ENCODE measurements at regions not wholly inside any gene's neighbourhood (a gene's known extent, or its start where the extent isn't known, plus 50 kb on each side); places are given as distances from the start of the nearest gene placed in this dataset.
A peak's percentile ranks its signal among the peaks of the same experiment; 100 is the strongest.

DNA sequence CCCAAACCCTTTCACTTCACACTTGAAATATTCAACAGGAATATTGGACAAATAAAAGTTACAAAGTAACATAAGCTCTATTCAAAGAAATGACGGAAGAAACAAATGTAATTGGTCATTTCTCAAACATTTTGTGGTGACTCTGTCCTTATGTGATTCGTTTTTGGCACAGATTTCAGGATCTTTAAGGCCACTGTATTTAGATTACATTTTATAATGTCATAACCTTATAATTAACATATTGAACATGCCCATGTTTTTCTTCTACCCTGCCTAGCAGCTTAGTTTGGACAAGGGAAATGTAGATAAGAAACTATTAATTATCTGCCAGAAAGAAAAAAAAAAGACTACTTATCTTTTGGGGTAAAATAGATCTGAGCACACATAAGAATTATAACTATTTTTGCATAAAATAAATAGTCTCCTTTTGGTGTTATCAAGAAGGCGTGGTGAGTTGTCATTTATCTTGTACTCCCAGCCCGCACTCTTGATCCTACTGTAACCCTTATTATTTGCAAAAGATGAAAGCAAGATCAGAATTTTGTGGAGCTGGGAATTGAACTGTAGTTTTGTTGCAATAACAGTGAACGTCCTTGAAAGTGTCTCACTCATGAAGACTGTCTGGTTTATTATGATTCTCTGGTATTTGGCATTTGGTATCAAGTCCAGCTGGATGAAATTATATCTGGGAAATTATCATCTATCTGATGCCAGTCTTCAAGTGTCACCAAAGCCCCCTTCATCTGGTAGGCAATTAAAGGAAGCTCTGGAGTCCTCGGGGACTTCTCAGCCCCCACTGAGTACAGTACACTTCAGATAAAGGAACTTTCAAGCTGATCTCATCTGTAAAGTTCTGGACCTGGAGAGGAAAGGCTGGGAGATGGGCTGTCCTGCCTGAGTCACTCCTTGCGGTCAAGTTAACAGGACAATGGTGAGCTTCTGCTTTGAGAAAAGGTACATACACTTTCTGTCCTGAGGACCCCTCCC, 175.7 kb upstream of the INHBA start:
- peak; percentile 69 for DNase-seq (ENCODE audit: low read depth)

DNA sequence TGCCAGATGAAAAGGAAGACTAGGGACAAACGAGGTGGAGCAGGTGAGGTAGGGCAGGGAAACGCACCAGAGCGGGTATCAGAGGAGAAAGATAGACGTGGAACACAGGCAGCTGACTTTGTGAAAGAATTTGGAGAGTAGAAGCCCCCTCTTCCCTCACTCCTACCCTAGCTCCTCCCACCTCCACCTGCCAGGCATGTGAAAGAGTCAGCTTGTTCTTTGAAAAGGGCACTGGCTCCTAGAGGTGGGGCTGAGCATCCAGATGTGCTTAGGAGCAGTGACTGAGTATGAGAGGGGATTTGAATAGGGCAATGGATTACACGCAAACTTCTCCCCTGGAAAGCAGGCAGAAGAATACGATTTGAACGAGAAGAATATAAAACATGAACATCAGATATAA, 174.2 kb upstream of the INHBA start:
- no peak for DNase-seq (ENCODE audit: low read depth)

DNA sequence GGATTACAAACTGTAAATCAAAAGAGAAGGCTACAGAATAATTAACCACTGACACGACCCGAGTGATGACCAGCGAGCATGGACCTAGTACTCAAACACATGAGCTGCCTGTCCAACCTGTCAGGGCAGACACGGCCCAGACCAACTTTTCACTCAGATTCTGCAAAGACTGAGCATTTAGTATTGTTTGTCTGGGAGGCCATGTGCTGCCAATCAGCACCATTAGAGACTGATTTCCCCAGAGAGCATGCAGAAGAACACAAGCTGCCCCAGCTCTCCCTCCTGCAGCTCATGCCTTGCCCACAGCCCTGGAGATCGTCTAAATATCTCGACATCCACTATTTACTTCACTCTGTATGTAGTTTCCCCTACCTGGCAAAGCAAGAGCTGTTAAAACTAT, 172.6 kb upstream of the INHBA start:
- DNase-seq (ENCODE audit: low read depth): no peak

DNA sequence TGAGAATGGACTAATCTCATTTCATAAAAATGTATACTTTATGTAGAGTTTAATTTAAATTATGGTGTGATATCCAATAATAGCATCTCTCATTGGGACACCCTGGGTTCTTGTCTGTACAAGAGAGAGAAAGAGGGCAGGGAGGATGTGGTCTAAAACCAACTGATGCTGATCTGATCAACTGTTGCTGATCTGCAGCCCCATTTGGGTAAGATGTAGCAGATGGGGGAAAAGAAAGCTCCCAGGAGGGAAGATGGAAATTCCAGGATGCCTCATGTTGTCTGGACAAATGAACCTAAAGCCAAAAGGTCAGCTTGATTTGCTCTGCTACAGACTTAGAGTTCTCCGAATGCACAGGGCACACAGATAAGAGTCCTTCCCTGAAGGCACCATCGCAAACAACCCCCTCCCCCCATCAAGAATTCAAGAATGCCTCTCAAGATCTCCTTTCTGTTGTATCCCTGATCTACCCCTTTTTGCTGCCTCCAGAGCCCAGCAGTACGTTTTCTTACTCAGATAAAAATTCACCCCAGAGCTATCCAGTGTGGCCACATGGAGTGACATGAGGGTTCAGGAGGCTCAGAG, 171.4 kb upstream of the INHBA start:
- no peak for DNase-seq (ENCODE audit: low read depth)

DNA sequence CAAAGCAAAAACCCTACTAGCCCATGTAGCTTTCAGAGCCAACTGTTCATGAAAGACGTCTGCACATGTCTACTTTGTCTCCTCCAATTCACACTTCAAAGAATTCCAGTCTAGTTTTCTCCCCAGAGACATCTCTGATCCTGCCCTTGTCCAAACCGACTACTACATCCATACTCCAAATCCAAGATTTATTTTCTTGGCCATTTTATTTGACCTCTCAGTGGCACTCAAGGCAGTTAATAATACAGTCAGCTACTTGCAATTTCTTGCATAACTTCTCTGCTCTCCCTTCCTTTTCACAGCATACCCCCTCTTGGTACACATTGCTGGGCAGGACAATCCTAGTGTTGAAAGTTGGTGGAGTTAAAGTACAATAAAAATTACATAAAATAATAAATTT, 170.9 kb upstream of the INHBA start:
- no peak for DNase-seq (ENCODE audit: low read depth)

DNA sequence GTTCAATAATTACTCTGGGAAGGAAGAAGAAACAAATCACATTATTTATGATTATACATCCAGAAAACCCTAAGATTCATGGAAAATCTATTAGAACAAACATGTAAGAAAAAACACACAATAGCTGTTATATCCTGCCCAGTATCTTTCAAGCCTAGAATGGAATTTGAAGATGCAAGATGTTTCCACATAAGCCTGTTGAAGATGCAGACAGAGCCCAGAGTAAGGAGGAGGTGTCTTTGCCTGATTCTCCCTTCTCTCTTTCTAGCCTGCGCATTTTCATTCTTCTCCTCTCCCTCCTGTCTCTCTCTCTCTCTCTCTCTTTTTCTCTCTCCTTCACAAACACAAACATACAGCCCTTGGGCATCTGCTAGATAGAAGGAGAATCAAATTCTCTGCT, 170.1 kb upstream of the INHBA start:
- DNase-seq (ENCODE audit: low read depth): no peak

DNA sequence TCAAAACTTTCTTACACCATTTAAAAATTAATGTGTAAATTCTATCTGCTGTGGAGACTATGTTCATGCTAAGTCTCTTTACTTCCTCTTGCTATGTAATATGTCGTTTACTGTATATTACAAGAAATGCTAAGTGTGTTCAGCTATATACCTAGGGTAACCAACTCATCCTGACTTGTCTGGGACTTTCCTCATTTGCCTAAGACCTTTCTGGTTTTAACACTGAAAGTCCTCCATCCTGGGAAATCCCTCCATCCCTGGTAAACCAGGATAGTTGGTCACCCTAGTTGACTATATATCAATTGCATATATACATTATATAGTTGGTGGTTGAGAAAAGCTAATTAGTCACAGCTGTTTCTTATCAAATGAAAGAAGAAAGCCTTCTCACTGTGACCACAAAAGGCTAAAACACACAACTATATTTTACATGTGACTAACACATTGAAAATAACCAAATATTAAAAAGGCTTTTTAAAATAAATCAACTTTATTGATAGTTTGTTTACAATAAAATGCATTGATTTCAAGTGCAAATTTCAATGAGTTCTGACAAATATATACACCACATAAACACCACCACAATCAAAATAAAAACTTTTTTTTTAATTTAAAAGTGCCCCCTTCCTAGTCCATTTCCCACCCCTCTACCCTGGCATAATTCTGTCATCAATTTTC, 167.7 kb upstream of the INHBA start:
- peak; percentile 60 for DNase-seq (ENCODE audit: low read depth)

DNA sequence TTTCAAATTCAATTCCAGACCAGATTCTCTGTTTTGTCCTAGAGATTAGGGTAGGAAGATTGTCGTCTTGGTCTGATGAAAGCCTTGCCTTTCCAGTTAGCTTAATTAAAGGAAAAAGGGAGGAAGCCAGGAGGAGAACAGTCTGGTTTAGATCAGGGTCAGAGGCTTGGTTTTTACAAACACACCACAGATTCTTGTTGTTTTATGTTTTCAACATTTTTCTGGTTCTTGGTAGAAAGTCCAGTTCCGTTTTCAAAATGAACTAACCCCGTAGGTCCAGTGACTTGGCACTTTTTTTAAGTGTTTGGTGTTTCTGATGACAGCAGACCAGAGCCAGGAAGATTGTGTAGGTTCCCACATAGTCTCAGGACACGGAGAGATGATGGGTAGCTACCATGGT, 167.1 kb upstream of the INHBA start:
- DNase-seq (ENCODE audit: low read depth): no peak

DNA sequence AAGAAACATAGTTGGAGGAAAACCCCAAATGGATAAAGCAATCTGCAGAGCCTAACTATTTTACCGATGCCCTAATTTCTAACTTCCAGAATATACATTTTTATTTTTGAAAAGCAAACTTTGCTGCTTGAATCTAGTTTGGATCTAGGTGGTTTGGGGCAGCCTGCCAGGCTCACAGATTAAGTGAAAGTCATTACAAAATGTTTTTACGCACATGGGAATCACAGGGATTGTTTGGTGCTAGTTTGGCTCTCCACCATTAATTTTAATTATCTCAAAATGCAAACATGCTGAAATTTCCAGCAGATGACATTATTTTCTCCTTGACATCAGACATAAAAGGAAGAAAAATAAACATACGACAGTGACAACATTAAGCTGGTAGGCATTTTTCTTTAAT, 166.7 kb upstream of the INHBA start:
- no peak for DNase-seq (ENCODE audit: low read depth)

DNA sequence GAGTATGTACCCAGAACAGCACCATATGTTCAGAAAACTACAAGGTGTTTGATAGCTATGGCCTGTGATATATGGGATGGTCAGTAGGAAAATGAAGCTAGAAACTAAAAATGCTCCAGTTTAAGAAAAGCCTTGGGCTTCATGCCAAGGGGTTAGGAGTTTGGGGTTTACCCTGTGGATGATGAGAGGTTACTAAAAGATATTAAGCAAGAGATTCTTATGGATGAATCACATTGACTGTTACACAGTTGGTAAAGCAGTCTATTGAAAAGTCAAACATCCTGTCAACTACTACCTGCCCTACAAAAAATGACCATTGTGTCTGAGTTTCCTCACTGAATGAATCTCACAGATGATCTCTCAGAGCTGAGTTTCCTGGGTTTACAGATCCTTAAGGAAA, 166.2 kb upstream of the INHBA start:
- no peak for DNase-seq (ENCODE audit: low read depth)

DNA sequence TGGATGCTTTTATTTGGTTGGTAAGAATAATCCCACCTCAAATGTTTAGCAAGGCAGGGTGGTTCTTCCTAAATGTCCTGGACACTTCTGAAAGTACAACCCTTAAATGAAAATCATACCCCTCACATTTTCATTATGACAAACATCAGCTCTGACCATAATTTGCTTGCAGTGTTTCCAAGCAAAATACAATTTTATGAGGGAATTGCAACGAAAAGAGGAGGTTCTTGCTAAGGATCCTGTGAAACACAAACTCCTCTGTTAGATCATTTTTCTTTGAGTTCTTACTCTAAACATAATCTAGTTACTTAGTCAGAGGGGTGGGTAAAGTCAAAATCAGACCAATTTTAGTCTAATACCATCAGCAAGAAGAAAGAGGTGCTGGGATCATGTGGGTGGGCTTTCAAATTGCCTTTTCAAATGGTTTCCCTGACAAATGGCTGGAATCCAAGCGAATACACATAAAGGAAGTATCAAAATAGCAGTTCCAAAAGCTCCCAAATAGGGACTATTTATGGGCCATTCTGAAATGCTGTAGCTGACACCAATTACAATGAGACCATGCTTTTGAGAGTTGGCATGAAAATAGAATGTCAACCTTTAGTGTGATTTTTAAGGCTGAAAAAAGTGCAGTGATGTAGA, 164.9 kb upstream of the INHBA start:
- DNase-seq (ENCODE audit: low read depth): no peak

DNA sequence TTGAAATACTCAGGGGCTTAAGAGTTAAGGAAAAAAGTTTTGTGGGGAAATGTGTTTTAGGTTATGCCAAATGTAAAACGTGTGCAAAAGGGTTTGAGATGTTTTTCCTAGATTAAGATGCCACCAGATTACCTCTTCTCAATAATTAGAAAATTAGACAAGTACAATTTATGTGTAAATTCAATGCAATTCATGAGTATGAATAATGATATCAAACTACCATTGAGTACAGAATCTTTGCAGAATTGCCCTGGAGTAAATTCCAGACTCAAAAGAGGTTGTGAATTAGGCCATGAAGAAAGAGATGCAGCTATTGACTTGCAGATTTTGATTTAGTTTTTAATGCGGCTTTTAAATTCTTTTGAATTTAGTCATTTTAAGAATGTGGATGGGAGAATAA, 159.4 kb upstream of the INHBA start:
- DNase-seq (ENCODE audit: low read depth): no peak

DNA sequence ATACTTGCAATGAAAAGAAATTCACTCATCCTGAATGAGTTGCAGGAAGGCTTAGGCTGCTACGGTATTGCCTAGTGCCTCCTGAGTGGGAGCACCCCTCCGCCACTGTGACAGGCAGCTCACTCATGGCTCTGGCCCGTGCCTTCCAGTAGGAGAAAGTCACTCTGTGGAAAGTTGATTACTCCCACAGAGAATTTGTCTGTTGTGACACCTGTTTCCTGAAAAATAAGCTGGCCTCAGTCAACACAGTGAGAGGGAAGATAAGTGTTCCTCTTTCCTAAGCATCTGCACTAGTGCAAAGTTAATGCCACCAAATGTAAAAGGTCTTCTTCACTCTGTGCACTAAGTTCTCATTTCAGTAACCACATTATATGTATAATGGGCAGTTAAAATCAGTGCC, 158.8 kb upstream of the INHBA start:
- DNase-seq (ENCODE audit: low read depth): no peak

DNA sequence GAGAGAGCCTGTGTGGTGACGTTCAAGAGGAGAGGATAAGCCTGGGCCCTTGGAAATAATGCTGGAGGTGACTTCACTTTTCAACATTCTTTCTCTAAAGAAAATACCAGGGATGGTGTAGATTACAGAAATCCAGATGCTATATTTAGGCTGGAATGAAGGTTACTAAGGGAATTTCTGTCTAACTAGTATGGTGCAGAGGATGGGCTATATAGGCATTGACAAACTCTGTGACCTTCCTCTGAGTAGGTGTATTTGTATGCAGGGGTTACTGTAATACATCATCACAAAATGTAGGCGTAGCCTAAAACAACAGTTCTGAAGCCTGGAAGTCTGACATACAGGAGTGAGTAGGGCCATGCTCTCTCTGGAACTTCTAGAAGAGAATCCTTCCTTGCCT, 155.3 kb upstream of the INHBA start:
- no peak for DNase-seq (ENCODE audit: low read depth)

DNA sequence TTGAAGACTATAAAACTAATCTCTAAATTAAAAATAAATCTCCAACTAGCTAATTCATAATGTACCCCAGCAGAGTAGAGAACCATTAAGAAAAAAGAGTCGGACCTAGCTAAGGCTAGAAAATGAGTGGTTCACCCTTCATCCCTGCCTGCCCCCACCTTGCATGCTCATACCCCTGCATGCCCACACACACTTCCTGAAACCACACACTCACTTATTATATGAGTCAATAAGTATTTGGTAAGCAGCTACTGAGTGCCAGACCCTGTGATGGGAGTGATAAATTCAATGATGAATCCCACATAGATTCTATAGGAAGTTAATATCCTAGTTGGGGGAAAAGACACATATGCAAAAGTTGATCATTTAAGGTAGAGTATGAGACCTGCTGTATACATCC, 152.9 kb upstream of the INHBA start:
- DNase-seq (ENCODE audit: low read depth): peak; percentile 66

DNA sequence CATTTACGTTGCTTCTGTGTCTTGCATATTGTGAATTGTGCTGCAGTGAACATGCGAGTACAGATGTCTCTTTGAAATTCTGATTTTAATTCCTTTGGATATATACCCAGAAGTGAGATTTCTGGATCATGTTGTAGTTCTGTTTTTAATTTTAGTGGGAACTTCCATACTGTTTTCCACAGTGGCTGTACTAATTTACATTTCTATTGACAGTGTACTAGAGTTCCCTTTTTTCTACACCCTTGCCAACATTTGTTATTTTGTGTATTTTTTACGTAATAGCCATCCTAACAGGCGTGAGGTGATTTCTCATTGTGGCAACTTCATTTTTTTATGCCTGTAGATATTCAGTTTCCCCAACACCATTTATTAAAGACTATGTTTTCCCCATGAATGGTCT, 144.7 kb upstream of the INHBA start:
- no peak for DNase-seq (ENCODE audit: low read depth)

DNA sequence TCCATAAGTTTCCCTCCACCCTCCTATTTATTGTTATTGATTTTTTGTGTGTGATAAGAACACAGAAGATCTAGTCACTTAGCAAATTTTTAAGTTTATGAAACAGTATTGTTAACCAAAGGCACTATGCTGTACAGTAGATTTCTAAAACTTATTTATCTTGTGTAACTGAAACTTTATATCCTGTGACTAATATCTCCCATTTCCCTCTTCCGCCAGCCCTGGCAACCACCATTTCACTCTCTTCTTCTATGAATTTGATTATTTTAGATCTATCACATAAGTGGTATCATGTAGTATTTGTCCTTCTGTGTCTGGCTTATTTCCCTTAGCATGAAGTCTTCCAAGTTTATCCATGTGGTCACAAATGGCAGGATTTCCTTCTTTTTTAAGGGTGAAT, 144.3 kb upstream of the INHBA start:
- no peak for DNase-seq (ENCODE audit: low read depth)

DNA sequence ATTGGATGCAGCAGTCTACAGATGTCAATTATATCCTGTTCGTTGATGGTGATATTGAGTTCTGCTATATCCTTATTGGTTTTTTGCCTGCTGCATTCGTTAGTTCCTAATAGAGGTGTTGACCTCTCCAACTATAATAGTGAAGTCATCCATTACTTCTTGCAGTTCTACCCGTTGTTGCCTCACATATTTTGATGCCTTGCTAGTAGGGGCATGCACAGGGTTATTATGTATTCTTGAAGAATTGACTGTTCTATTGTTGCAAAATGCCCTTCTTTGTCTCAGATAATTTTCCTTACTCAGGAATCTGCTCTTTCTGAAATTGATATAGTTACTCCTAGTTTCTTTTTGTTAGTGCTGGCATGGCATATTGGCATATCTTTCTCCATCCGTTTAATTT, 140.1 kb upstream of the INHBA start:
- DNase-seq (ENCODE audit: low read depth): no peak

DNA sequence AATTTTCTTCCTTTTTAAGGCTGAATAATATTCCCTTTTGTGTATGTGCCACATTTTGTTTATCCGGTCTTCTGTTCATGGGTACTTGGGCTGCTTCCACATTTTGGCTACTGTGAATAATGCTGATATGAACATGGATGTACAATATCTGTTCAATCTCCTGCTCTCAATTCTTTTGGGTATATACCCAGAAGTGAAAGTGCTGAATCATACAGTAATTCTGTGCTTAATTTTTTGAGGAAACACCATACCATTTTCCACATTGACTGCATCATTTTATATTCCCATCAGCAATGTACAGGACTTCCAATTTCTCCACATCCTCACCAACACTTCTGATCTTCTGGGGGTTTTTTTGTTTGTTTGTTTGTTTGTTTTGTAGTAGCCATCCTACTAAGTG, 135.0 kb upstream of the INHBA start:
- DNase-seq (ENCODE audit: low read depth): no peak

DNA sequence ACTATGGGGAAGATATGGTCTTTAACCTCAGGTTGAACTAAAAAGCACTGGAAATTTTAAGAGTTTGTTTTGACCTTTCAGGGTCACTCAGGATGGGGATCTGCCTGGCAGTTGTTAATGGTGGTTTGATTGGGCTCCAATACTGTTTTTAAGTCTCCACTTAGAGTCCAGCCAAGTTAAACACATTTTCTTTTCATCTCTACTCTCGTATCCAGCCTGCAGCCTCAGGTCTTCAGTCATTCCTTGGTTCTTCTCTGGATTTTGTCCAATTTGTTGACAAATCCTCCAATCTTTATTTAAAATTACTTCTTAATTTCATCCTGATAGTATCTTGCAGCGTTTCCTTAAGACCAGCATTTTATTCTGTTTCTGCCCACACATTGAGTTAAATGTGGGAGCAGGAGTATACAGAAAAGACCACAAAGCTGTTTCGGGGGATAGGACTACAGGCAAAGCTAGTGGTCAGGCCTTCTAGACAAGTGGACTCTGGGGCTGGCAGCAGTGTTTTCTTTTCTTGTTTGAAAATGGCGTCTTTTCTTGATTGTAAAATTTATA, 133.2 kb upstream of the INHBA start:
- DNase-seq (ENCODE audit: low read depth): no peak

DNA sequence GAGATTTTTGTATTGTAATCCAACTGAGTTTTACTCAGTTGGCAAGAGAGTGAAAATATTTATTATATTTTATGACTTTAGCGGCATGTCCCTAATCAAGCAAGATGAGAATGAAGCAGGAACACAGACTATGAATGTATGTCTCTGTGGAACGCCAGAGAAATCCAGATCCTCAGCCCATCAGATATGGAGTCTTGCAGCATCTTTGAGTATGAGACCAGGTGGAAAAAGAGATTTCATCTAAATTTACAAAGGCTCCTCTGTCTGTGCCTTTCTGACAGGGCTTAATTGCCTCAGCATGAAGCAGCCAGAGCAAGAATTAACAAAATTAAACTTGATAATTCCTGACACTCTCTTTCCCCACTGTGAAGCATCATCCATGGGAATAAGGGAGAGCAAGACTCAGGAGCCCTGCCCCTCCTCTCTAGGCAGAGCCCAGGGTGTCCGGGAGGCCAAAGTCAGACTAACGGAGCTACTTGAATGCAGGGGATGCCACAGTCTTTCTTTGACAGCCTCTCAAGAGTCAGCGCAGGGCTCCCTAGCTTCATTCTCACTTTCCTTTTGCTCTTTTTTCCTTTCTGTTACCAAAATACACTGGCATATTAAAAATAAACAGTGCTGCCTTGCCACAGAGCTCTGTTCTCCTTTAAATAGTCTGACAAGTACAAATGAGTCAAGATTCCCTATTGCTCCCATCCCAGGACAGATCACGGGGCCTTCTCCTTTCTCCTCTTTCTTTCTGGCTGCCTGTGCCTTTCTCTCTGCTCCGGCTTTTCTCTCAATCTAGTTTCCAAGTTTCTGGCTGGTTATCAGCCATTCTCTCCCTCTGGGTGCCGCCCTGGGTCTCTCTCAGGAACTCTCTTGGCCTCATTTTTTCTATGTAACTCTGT, 132.2 kb upstream of the INHBA start:
- DNase-seq (ENCODE audit: low read depth): no peak

Measured in Daoy (cell line).